Lung (tissue), 11 donors: ENCODE measurements at regions not wholly inside any gene's neighbourhood (a gene's known extent, or its start where the extent isn't known, plus 50 kb on each side); places are given as distances from the start of the nearest gene placed in this dataset.

Experiments used
- ATAC-seq: fragments of 200-7000 bp; cut with Tn5 transposase; one replicate; pipeline ENCODE4 v1.9.1; 2020; ENCODE audit warnings: moderate number of reproducible peaks; ENCODE audit not compliant: insufficient read depth, low FRiP score
- DNase-seq, 3 donors: peaks; one replicate each; pipeline ENCODE4 v3.0.0-alpha.2; 2013 to 2017
- H3K27ac ChIP-seq, 2 donors: one replicate each; pipeline ENCODE4 v1.5.1; 2013; ENCODE audit warnings: mild to moderate bottlenecking in 2 of 2, moderate library complexity in 2 of 2, control low read depth in 1 of 2, inconsistent platforms in 1 of 2, low read depth in 1 of 2, low read length in 1 of 2
- H3K27me3 ChIP-seq, 3 donors: one replicate each; pipeline ENCODE4 v1.5.1; 2013; ENCODE audit warnings: low read length in 2 of 3; ENCODE audit not compliant: control insufficient read depth in 3 of 3, insufficient read depth in 3 of 3
- H3K36me3 ChIP-seq, 4 donors: one replicate each; pipeline ENCODE4 v1.5.1; 2013; ENCODE audit warnings: low read length in 4 of 4, mild to moderate bottlenecking in 1 of 4, moderate library complexity in 1 of 4; ENCODE audit not compliant: control insufficient read depth in 4 of 4, insufficient read depth in 4 of 4
- H3K4me1 ChIP-seq, 5 donors: one replicate each; pipeline ENCODE4 v1.5.1; 2013; ENCODE audit warnings: low read length in 5 of 5, mild to moderate bottlenecking in 2 of 5, moderate library complexity in 1 of 5; ENCODE audit not compliant: control insufficient read depth in 5 of 5, insufficient read depth in 5 of 5
- H3K4me3 ChIP-seq: one replicate; pipeline ENCODE4 v1.5.1; 2013; ENCODE audit warnings: mild to moderate bottlenecking, control low read depth, moderate library complexity
- H3K9ac ChIP-seq, 2 donors: one replicate each; pipeline ENCODE4 v1.5.1; 2013; ENCODE audit warnings: low read length in 2 of 2, control low read depth in 1 of 2; ENCODE audit not compliant: insufficient read depth in 1 of 2
- H3K9me3 ChIP-seq, 4 donors: one replicate each; pipeline ENCODE4 v1.5.1; 2013; ENCODE audit warnings: low read length in 3 of 4, mild to moderate bottlenecking in 1 of 4, moderate library complexity in 1 of 4; ENCODE audit not compliant: control insufficient read depth in 4 of 4, insufficient read depth in 3 of 4
- CTCF ChIP-seq: IDR thresholded peaks from 2 replicates; pipeline ENCODE4 v1.5.1; 2012; ENCODE audit warnings: mild to moderate bottlenecking; ENCODE audit errors: control extremely low read depth, extremely low read depth
- WGBS, 2 donors: extraction: QIAGEN DNeasy Blood & Tissue Kit; methylation state at CpG; one replicate each; pipeline ENCODE4 v1.1.7; 2013; 5-methylcytosine and 5-hydroxymethylcytosine counted together
- donor health status: control.
- donor health status: control.
- donor health status: Bipolar disorder and iron deficiency.
- donor health status: healthy.
- donor health status: DM: yes; HTN: yes; CAD: no.

- no peak for ATAC-seq
Measured at GRCh38 chr6:141848029-141848890, 284.5 kb upstream of the GJE1 start.

GRCh38 chr6:141846639-141847038 is 286.1 kb upstream of the GJE1 start:
- Histone ChIP-seq H3K27me3 (no peaks in the 10 kb centered on the region), H3K9ac (no peak overlapping the region), H3K9me3 (no peaks in the 10 kb centered on the region), H3K4me3 (no peak overlapping the region), H3K4me1 (no peaks in the 10 kb centered on the region), H3K36me3 (no peaks in the 10 kb centered on the region), H3K27ac (no peak overlapping the region)
- ATAC-seq, result no peak
- TF ChIP-seq CTCF, result no peak
- WGBS, 2 donors, result 64 to 84% methylated on average over 4 of the region's 4 CpGs
- DNase-seq, result no peak

More at GRCh38 chr6:141848029-141848890, 284.5 kb upstream of the GJE1 start:
- WGBS, 2 donors, result 75 to 77% methylated on average over 6 of the region's 6 CpGs
- Histone ChIP-seq H3K9ac (no peak overlapping the region), H3K4me3 (no peak overlapping the region), H3K36me3 (no peaks in the 10 kb centered on the region), H3K4me1 (no peaks in the 10 kb centered on the region), H3K27ac (no peak overlapping the region), H3K9me3 (no peaks in the 10 kb centered on the region), H3K27me3 (no peaks in the 10 kb centered on the region)
- TF ChIP-seq CTCF, result no peak
- DNase-seq, result no peak

DNA sequence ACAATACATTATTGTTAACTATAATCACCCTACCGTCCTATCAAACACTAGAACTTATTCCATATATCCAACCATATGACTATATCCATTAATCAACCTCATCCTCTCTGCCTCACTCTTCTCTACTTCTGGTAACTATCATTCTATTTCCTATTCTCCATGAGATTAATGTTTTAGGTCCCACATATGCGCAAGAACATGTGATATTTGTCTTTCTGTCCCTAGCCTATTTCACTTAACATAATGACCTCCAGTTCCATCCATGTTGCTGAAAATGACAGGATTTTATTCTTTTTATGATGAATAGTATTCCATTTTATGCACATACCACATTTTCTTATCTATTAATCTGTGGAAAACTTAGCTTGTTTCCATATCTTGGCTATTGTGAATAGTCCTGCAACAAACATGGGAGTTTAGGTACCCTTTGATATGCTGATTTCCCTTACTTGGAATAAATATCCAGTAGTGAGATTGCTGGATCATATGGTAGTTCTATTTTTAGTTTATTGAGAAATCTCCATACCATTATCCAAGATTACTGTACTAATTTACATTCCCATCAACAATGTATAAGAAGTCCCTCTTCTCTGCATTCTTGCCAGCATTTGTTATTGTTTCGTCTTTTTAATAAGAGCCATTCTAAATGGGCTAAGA is 289.4 kb upstream of the GJE1 start:
- DNase-seq, result no peak
- no peak for ATAC-seq
- H3K27ac ChIP-seq, result no peak overlapping the region
- no peak for TF ChIP-seq CTCF
- H3K27me3 ChIP-seq, result no peaks in the 10 kb centered on the region
- no peaks in the 10 kb centered on the region for H3K4me1 ChIP-seq
- no peaks in the 10 kb centered on the region for H3K36me3 ChIP-seq
- H3K4me3 ChIP-seq, result no peak overlapping the region
- no peak overlapping the region for H3K9ac ChIP-seq
- no peaks in the 10 kb centered on the region for H3K9me3 ChIP-seq
- 86 to 89% methylated on average over 3 of the region's 3 CpGs for WGBS, 2 donors
